Tibial nerve (tissue), 4 donors: ENCODE measurements at regions not wholly inside any gene's neighbourhood (a gene's known extent, or its start where the extent isn't known, plus 50 kb on each side); places are given as distances from the start of the nearest gene placed in this dataset.
"Not testable (repeated sequence)": the region's sequence is repeated elsewhere in the genome, so short reads cannot be mapped to it uniquely, and the experiment has no call there.

Source experiments
- DNase-seq, 2 donors: peaks; one replicate each; pipeline ENCODE4 v3.0.0-alpha.2; 2019; ENCODE audit warnings: low spot score in 2 of 2
- H3K27ac ChIP-seq, 4 donors: fragments of 200-600 bp; sonication (generic) in 3 of 4; one replicate each; pipeline ENCODE4 v1.5.1; 2017 to 2019; ENCODE audit warnings: mild to moderate bottlenecking in 1 of 4
- H3K27me3 ChIP-seq, 2 donors: fragments of 200-600 bp; sonication (generic) in 1 of 2; one replicate each; pipeline versions ENCODE4 v1.5.1 to v1.6.0; 2017 to 2019
- H3K36me3 ChIP-seq, 3 donors: fragments of 200-600 bp; sonication (generic); one replicate each; pipeline ENCODE4 v1.5.1; 2018 to 2019
- H3K4me1 ChIP-seq, 4 donors: fragments of 200-600 bp; sonication (generic) in 3 of 4; one replicate each; pipeline ENCODE4 v1.5.1; 2017 to 2019
- H3K4me3 ChIP-seq, 4 donors: fragments of 200-600 bp; sonication (generic) in 3 of 4; one replicate each; pipeline ENCODE4 v1.5.1; 2017 to 2019; ENCODE audit warnings: mild to moderate bottlenecking in 1 of 4, moderate library complexity in 1 of 4
- H3K9me3 ChIP-seq, 4 donors: fragments of 200-600 bp; sonication (generic) in 3 of 4; one replicate each; pipeline ENCODE4 v1.5.1; 2017 to 2019
- WGBS, 2 donors: methylation state at CpG; one replicate each; pipeline ENCODE4 v1.1.5; 2018; 5-methylcytosine and 5-hydroxymethylcytosine counted together

- H3K27me3 ChIP-seq, H3K4me1 ChIP-seq, H3K36me3 ChIP-seq, H3K4me3 ChIP-seq, H3K9me3 ChIP-seq, DNase-seq, H3K27ac ChIP-seq: not testable (repeated sequence)
- WGBS, 2 donors, result no CpG with 5 or more reads among the region's 4 CpGs
Measured at GRCh38 chr15:22519213-22519612, 60.5 kb downstream of the GOLGA6L22 start.

- H3K27ac ChIP-seq, H3K4me3 ChIP-seq, H3K9me3 ChIP-seq, H3K36me3 ChIP-seq, H3K27me3 ChIP-seq, DNase-seq, H3K4me1 ChIP-seq: not testable (repeated sequence)
- no CpG with 5 or more reads among the region's 2 CpGs for WGBS, 2 donors
Measured at GRCh38 chr15:22526537-22526936, 67.8 kb downstream of the GOLGA6L22 start.

GRCh38 chr15:22527016-22527415, 68.3 kb downstream of the GOLGA6L22 start:
- WGBS, 2 donors, result 53 to 80% methylated on average over 2 to 3 of the region's 4 CpGs
- H3K4me1 ChIP-seq, H3K9me3 ChIP-seq, DNase-seq, H3K4me3 ChIP-seq, H3K27ac ChIP-seq, H3K36me3 ChIP-seq, H3K27me3 ChIP-seq: not testable (repeated sequence)

- H3K27me3 ChIP-seq, H3K4me1 ChIP-seq, H3K4me3 ChIP-seq, H3K9me3 ChIP-seq, H3K27ac ChIP-seq, H3K36me3 ChIP-seq, DNase-seq: not testable (repeated sequence)
- no CpG with 5 or more reads among the region's 6 CpGs for WGBS, 2 donors
Measured at GRCh38 chr15:22529200-22529599, 70.5 kb downstream of the GOLGA6L22 start.

- not testable (repeated sequence) for H3K27ac ChIP-seq, H3K9me3 ChIP-seq, H3K4me3 ChIP-seq, H3K27me3 ChIP-seq, DNase-seq, H3K4me1 ChIP-seq
- H3K36me3 ChIP-seq, result peaks cover 0 to 13% (median 0%) of the 10 kb centered on the region in 3 donors
- WGBS, 2 donors, result 94 to 97% methylated on average over 5 to 11 of the region's 13 CpGs
Measured at GRCh38 chr15:22559701-22560100, 101.0 kb downstream of the GOLGA6L22 start.

- H3K27me3 ChIP-seq, H3K4me3 ChIP-seq, H3K4me1 ChIP-seq, H3K27ac ChIP-seq, H3K9me3 ChIP-seq, DNase-seq: not testable (repeated sequence)
- H3K36me3 ChIP-seq, result peaks cover 0 to 13% (median 0%) of the 10 kb centered on the region in 3 donors
- WGBS, 2 donors, result no CpG with 5 or more reads among the region's 10 CpGs
Measured at GRCh38 chr15:22561716-22562115, 103.0 kb downstream of the GOLGA6L22 start.

GRCh38 chr15:22566510-22566909, 107.8 kb downstream of the GOLGA6L22 start:
- H3K27me3 ChIP-seq, H3K9me3 ChIP-seq, DNase-seq, H3K36me3 ChIP-seq, H3K4me1 ChIP-seq, H3K4me3 ChIP-seq, H3K27ac ChIP-seq: not testable (repeated sequence)
- no CpG with 5 or more reads among the region's 7 CpGs for WGBS, 2 donors

- not testable (repeated sequence) for DNase-seq, H3K36me3 ChIP-seq, H3K4me1 ChIP-seq, H3K4me3 ChIP-seq, H3K27ac ChIP-seq, H3K9me3 ChIP-seq, H3K27me3 ChIP-seq
- no CpG with 5 or more reads among the region's 11 CpGs for WGBS, 2 donors
Measured at GRCh38 chr15:22569486-22569885, 110.8 kb downstream of the GOLGA6L22 start.

GRCh38 chr15:22572152-22572735, 113.5 kb downstream of the GOLGA6L22 start:
- DNase-seq, H3K27ac ChIP-seq, H3K4me3 ChIP-seq, H3K27me3 ChIP-seq, H3K4me1 ChIP-seq, H3K9me3 ChIP-seq, H3K36me3 ChIP-seq: not testable (repeated sequence)
- WGBS, 2 donors, result 89 to 91% methylated on average over 2 to 3 of the region's 6 CpGs

- not testable (repeated sequence) for H3K36me3 ChIP-seq, H3K9me3 ChIP-seq, H3K27ac ChIP-seq, H3K4me3 ChIP-seq, H3K4me1 ChIP-seq, H3K27me3 ChIP-seq, DNase-seq
- 95 to 96% methylated on average over 12 to 14 of the region's 17 CpGs for WGBS, 2 donors
Measured at GRCh38 chr15:22572792-22573191, 114.1 kb downstream of the GOLGA6L22 start.

- not testable (repeated sequence) for H3K4me3 ChIP-seq, H3K27me3 ChIP-seq, H3K27ac ChIP-seq, H3K36me3 ChIP-seq, H3K9me3 ChIP-seq, DNase-seq, H3K4me1 ChIP-seq
- WGBS, 2 donors, result 95 to 100% methylated on average over 1 to 2 of the region's 4 CpGs
Measured at GRCh38 chr15:22577828-22578227, 119.1 kb downstream of the GOLGA6L22 start.

GRCh38 chr15:22579213-22579612, 120.5 kb downstream of the GOLGA6L22 start:
- not testable (repeated sequence) for H3K4me1 ChIP-seq, H3K9me3 ChIP-seq, H3K4me3 ChIP-seq, H3K27me3 ChIP-seq, H3K27ac ChIP-seq, DNase-seq, H3K36me3 ChIP-seq
- no CpG with 5 or more reads among the region's 2 CpGs for WGBS, 2 donors

GRCh38 chr15:22587391-22587790, 128.7 kb downstream of the GOLGA6L22 start:
- not testable (repeated sequence) for H3K27ac ChIP-seq, H3K27me3 ChIP-seq, H3K4me3 ChIP-seq, H3K9me3 ChIP-seq, H3K36me3 ChIP-seq, DNase-seq, H3K4me1 ChIP-seq
- WGBS, 2 donors, result no CpG with 5 or more reads among the region's 14 CpGs

- not testable (repeated sequence) for H3K4me3 ChIP-seq, H3K27ac ChIP-seq, DNase-seq, H3K4me1 ChIP-seq, H3K9me3 ChIP-seq, H3K36me3 ChIP-seq, H3K27me3 ChIP-seq
- WGBS, 2 donors, result 96 to 98% methylated on average over 14 of the region's 14 CpGs
Measured at GRCh38 chr15:22598552-22598951, 139.8 kb downstream of the GOLGA6L22 start.
